Vagina (tissue), 2 donors: ENCODE measurements at regions not wholly inside any gene's neighbourhood (a gene's known extent, or its start where the extent isn't known, plus 50 kb on each side); places are given as distances from the start of the nearest gene placed in this dataset.

ENCODE experiments used
- POLR2A ChIP-seq, 2 donors: fragments of 450-650 bp; IDR thresholded peaks; one replicate each; pipeline ENCODE4 v1.6.1; 2017; ENCODE audit warnings: antibody characterized with exemption in 2 of 2, mild to moderate bottlenecking in 2 of 2, moderate library complexity in 2 of 2
- POLR2AphosphoS5 ChIP-seq, 2 donors: sonication (generic); formaldehyde crosslinking; IDR thresholded peaks; one replicate each; pipeline ENCODE4 v1.9.0; 2017; ENCODE audit warnings: antibody characterized with exemption in 2 of 2, mild to moderate bottlenecking in 2 of 2, low read depth in 1 of 2; ENCODE audit not compliant: insufficient read depth in 1 of 2
- TF ChIP-seq, protein P1 (sequence below), 3 experiments: fragments of 450-650 bp in 2 of 3; fragments of 200-600 bp in 1 of 3; sonication (generic) in 1 of 3; IDR thresholded peaks; one replicate each; pipeline ENCODE4 v1.5.1; 2017 to 2019; ENCODE audit warnings: antibody characterized with exemption in 3 of 3, mild to moderate bottlenecking in 2 of 3, moderate library complexity in 2 of 3

DNA sequence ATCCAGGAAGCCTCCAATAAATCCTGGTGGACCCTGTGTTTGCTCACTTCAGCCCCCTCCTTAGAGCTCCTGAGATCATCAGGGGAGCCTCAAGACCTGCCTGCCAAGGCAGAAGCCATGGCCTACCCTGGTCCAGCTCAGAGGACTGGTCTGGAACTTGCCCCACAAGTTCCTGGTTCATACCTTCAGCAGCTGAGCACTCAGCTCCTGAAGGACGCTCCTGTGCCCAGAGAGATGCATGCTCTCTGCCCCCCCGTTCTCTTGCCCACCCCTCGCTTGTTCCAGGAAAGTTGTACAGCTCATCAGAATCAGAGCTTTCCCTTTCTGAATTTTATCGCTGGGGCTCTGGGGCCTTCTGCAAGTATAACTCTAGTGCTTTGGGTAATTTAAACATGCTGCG lies 210.5 kb upstream of the ISX start:
- TF ChIP-seq, protein P1, sequence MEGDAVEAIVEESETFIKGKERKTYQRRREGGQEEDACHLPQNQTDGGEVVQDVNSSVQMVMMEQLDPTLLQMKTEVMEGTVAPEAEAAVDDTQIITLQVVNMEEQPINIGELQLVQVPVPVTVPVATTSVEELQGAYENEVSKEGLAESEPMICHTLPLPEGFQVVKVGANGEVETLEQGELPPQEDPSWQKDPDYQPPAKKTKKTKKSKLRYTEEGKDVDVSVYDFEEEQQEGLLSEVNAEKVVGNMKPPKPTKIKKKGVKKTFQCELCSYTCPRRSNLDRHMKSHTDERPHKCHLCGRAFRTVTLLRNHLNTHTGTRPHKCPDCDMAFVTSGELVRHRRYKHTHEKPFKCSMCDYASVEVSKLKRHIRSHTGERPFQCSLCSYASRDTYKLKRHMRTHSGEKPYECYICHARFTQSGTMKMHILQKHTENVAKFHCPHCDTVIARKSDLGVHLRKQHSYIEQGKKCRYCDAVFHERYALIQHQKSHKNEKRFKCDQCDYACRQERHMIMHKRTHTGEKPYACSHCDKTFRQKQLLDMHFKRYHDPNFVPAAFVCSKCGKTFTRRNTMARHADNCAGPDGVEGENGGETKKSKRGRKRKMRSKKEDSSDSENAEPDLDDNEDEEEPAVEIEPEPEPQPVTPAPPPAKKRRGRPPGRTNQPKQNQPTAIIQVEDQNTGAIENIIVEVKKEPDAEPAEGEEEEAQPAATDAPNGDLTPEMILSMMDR (IDR thresholded peaks at IDR 0.05) = no peak
- TF ChIP-seq POLR2A (IDR thresholded peaks at IDR 0.05) (no peak), POLR2AphosphoS5 (IDR thresholded peaks at IDR 0.05; ENCODE audit: insufficient read depth in 1 of 2, low read depth in 1 of 2) (no peak)
